ENCODE measurements at regions not wholly inside any gene's neighbourhood (a gene's known extent, or its start where the extent isn't known, plus 50 kb on each side); places are given as distances from the start of the nearest gene placed in this dataset.

DNA sequence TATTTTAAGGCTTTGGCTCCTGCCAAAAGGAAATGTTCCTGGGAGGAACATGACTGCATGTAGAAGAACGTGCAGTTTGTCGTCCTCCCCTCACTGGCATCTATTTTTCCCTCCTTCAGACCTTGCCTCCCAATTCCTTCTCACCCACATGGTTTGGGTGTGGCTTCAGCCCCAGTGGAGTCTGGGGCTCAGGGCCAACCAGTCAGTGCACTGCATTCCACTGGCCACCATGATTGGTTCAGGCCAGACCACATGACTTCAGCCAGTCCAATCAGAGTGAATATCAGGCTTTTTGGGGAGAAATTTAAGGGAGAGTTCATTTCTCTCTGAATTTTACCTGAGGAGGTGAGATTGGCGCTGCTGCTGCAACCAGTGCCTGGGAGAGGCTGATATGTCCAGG, 171.6 kb downstream of the ZIC5 start:
- TF ChIP-seq, protein P1, sequence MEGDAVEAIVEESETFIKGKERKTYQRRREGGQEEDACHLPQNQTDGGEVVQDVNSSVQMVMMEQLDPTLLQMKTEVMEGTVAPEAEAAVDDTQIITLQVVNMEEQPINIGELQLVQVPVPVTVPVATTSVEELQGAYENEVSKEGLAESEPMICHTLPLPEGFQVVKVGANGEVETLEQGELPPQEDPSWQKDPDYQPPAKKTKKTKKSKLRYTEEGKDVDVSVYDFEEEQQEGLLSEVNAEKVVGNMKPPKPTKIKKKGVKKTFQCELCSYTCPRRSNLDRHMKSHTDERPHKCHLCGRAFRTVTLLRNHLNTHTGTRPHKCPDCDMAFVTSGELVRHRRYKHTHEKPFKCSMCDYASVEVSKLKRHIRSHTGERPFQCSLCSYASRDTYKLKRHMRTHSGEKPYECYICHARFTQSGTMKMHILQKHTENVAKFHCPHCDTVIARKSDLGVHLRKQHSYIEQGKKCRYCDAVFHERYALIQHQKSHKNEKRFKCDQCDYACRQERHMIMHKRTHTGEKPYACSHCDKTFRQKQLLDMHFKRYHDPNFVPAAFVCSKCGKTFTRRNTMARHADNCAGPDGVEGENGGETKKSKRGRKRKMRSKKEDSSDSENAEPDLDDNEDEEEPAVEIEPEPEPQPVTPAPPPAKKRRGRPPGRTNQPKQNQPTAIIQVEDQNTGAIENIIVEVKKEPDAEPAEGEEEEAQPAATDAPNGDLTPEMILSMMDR (IDR thresholded peaks at IDR 0.05): no peak
- TF ChIP-seq POLR2A (IDR thresholded peaks at IDR 0.05): no peak
